GM23338 (cell line): ENCODE measurements at regions not wholly inside any gene's neighbourhood (a gene's known extent, or its start where the extent isn't known, plus 50 kb on each side); places are given as distances from the start of the nearest gene placed in this dataset.

ENCODE experiments used
- ATAC-seq: fragments of 200-7000 bp; cut with Tn5 transposase; 3 replicates; pipeline ENCODE4 v1.9.1; 2020
- DNase-seq: peaks from one replicate; pipeline ENCODE4 v3.0.0-alpha.2; 2015; ENCODE audit warnings: low spot score
- H2AFZ ChIP-seq: fragments of 200-600 bp; sonication (generic); 2 replicates; pipeline ENCODE4 v1.8.0; 2016; ENCODE audit warnings: antibody characterized with exemption, mild to moderate bottlenecking, moderate library complexity
- H3F3A ChIP-seq: fragments of 200-600 bp; sonication (generic); replicated peaks from 2 replicates; pipeline ENCODE4 v1.8.0; 2017; ENCODE audit warnings: antibody characterized with exemption, mixed run types, low read depth
- H3K27ac ChIP-seq: fragments of 200-600 bp; sonication (generic); 2 replicates; pipeline ENCODE4 v1.6.1; 2016; ENCODE audit warnings: low read depth
- H3K27me3 ChIP-seq: fragments of 200-600 bp; sonication (generic); 2 replicates; pipeline ENCODE4 v1.8.0; 2016; ENCODE audit warnings: mild to moderate bottlenecking, mixed run types, moderate library complexity; ENCODE audit not compliant: insufficient read depth
- H3K36me3 ChIP-seq: fragments of 200-600 bp; sonication (generic); 2 replicates; pipeline ENCODE4 v1.8.0; 2016; ENCODE audit warnings: mild to moderate bottlenecking; ENCODE audit not compliant: insufficient read depth
- H3K4me1 ChIP-seq: fragments of 200-600 bp; sonication (generic); 2 replicates; pipeline ENCODE4 v1.8.0; 2016; ENCODE audit warnings: mild to moderate bottlenecking, moderate library complexity; ENCODE audit not compliant: insufficient read depth
- H3K4me2 ChIP-seq: fragments of 200-600 bp; sonication (generic); 2 replicates; pipeline ENCODE4 v1.7.1; 2017; ENCODE audit warnings: mixed run types
- H3K4me3 ChIP-seq: fragments of 200-600 bp; sonication (generic); 2 replicates; pipeline ENCODE4 v1.6.1; 2016; ENCODE audit warnings: mixed run types
- H3K79me2 ChIP-seq: fragments of 200-600 bp; sonication (generic); replicated peaks from 2 replicates; pipeline ENCODE4 v1.8.0; 2017; ENCODE audit warnings: mild to moderate bottlenecking; ENCODE audit not compliant: insufficient read depth
- H3K9me2 ChIP-seq: fragments of 200-600 bp; sonication (generic); 2 replicates; pipeline ENCODE4 v1.8.0; 2017; ENCODE audit not compliant: insufficient read depth
- H4K20me1 ChIP-seq: fragments of 200-600 bp; sonication (generic); replicated peaks from 2 replicates; pipeline ENCODE4 v1.8.0; 2017; ENCODE audit warnings: mild to moderate bottlenecking; ENCODE audit not compliant: insufficient read depth
- H3K27ac Mint-ChIP-seq: 2 replicates; pipeline ENCODE4 v1.8.0; 2020; ENCODE audit warnings: inconsistent platforms, mild to moderate bottlenecking, moderate library complexity, mixed read lengths
- H3K27me3 Mint-ChIP-seq: 3 replicates; pipeline ENCODE4 v1.8.0; 2022; ENCODE audit warnings: low read depth, mild to moderate bottlenecking, moderate library complexity, mixed read lengths, inconsistent platforms; ENCODE audit not compliant: insufficient read depth, poor library complexity
- H3K36me3 Mint-ChIP-seq: 3 replicates; pipeline ENCODE4 v1.8.0; 2021; ENCODE audit warnings: low read depth, mild to moderate bottlenecking, inconsistent platforms, moderate library complexity, mixed read lengths
- H3K4me1 Mint-ChIP-seq: 3 replicates; pipeline ENCODE4 v1.8.0; 2020; ENCODE audit warnings: mild to moderate bottlenecking, inconsistent platforms, mixed read lengths
- H3K4me3 Mint-ChIP-seq: 3 replicates; pipeline ENCODE4 v1.8.0; 2021; ENCODE audit warnings: moderate library complexity, mild to moderate bottlenecking, inconsistent platforms, mixed read lengths
- H3K9me3 Mint-ChIP-seq: 3 replicates; pipeline ENCODE4 v1.8.0; 2020; ENCODE audit warnings: moderate library complexity, mild to moderate bottlenecking, inconsistent platforms, mixed read lengths
- CREB1 ChIP-seq: fragments of 250-450 bp; sonication (Bioruptor Pico); IDR thresholded peaks from 2 replicates; pipeline ENCODE4 v1.5.0; 2020; ENCODE audit warnings: low read depth, mild to moderate bottlenecking, moderate library complexity
- CTCF ChIP-seq, 2 experiments: fragments of 200-600 bp in 1 of 2; sonication (generic) in 1 of 2; conservative IDR thresholded peaks; 2 replicates each; pipeline versions ENCODE4 v1.5.1 to v1.6.1; 2016 to 2017; ENCODE audit warnings: antibody characterized with exemption in 2 of 2, low read depth in 2 of 2, mild to moderate bottlenecking in 2 of 2, moderate library complexity in 1 of 2
- EZH2 ChIP-seq: fragments of 200-600 bp; sonication (generic); IDR thresholded peaks from one replicate; pipeline ENCODE4 v1.8.0; 2017; ENCODE audit warnings: antibody characterized with exemption, mild to moderate bottlenecking, low read depth; ENCODE audit not compliant: unreplicated experiment
- EZH2phosphoT487 ChIP-seq: fragments of 200-600 bp; sonication (generic); IDR thresholded peaks from one replicate; pipeline ENCODE4 v1.8.1; 2018; ENCODE audit warnings: antibody characterized with exemption; ENCODE audit not compliant: unreplicated experiment
- JUNB ChIP-seq: IDR thresholded peaks from one replicate; pipeline ENCODE4 v1.6.1; 2016; ENCODE audit warnings: antibody characterized with exemption; ENCODE audit not compliant: unreplicated experiment
- NANOG ChIP-seq: IDR thresholded peaks from 2 replicates; pipeline ENCODE4 v1.6.1; 2016; ENCODE audit warnings: antibody characterized with exemption, borderline replicate concordance
- POLR2AphosphoS5 ChIP-seq: IDR thresholded peaks from 2 replicates; pipeline ENCODE4 v1.6.1; 2016; ENCODE audit warnings: antibody characterized with exemption, low read depth
- STAT1 ChIP-seq: IDR thresholded peaks from one replicate; pipeline ENCODE4 v1.6.1; 2016; ENCODE audit warnings: antibody characterized with exemption; ENCODE audit not compliant: unreplicated experiment
- ZNF114 ChIP-seq: fragments of 250-450 bp; sonication (Bioruptor Pico); IDR thresholded peaks from 2 replicates; pipeline ENCODE4 v1.5.0; 2020; ENCODE audit warnings: mild to moderate bottlenecking, moderate library complexity
- ZNF331 ChIP-seq: fragments of 250-450 bp; sonication (Bioruptor Pico); IDR thresholded peaks from 2 replicates; pipeline ENCODE4 v1.5.0; 2020; ENCODE audit warnings: low read depth, mild to moderate bottlenecking, moderate library complexity
- TF ChIP-seq, protein P1 (sequence below): fragments of 250-450 bp; sonication (Bioruptor Pico); IDR thresholded peaks from 2 replicates; pipeline ENCODE4 v1.5.0; 2020; ENCODE audit warnings: mild to moderate bottlenecking, moderate library complexity

GRCh38 chr14:89524412-89524811 is 107.4 kb upstream of the FOXN3 start (continued):
- TF ChIP-seq, protein P1, sequence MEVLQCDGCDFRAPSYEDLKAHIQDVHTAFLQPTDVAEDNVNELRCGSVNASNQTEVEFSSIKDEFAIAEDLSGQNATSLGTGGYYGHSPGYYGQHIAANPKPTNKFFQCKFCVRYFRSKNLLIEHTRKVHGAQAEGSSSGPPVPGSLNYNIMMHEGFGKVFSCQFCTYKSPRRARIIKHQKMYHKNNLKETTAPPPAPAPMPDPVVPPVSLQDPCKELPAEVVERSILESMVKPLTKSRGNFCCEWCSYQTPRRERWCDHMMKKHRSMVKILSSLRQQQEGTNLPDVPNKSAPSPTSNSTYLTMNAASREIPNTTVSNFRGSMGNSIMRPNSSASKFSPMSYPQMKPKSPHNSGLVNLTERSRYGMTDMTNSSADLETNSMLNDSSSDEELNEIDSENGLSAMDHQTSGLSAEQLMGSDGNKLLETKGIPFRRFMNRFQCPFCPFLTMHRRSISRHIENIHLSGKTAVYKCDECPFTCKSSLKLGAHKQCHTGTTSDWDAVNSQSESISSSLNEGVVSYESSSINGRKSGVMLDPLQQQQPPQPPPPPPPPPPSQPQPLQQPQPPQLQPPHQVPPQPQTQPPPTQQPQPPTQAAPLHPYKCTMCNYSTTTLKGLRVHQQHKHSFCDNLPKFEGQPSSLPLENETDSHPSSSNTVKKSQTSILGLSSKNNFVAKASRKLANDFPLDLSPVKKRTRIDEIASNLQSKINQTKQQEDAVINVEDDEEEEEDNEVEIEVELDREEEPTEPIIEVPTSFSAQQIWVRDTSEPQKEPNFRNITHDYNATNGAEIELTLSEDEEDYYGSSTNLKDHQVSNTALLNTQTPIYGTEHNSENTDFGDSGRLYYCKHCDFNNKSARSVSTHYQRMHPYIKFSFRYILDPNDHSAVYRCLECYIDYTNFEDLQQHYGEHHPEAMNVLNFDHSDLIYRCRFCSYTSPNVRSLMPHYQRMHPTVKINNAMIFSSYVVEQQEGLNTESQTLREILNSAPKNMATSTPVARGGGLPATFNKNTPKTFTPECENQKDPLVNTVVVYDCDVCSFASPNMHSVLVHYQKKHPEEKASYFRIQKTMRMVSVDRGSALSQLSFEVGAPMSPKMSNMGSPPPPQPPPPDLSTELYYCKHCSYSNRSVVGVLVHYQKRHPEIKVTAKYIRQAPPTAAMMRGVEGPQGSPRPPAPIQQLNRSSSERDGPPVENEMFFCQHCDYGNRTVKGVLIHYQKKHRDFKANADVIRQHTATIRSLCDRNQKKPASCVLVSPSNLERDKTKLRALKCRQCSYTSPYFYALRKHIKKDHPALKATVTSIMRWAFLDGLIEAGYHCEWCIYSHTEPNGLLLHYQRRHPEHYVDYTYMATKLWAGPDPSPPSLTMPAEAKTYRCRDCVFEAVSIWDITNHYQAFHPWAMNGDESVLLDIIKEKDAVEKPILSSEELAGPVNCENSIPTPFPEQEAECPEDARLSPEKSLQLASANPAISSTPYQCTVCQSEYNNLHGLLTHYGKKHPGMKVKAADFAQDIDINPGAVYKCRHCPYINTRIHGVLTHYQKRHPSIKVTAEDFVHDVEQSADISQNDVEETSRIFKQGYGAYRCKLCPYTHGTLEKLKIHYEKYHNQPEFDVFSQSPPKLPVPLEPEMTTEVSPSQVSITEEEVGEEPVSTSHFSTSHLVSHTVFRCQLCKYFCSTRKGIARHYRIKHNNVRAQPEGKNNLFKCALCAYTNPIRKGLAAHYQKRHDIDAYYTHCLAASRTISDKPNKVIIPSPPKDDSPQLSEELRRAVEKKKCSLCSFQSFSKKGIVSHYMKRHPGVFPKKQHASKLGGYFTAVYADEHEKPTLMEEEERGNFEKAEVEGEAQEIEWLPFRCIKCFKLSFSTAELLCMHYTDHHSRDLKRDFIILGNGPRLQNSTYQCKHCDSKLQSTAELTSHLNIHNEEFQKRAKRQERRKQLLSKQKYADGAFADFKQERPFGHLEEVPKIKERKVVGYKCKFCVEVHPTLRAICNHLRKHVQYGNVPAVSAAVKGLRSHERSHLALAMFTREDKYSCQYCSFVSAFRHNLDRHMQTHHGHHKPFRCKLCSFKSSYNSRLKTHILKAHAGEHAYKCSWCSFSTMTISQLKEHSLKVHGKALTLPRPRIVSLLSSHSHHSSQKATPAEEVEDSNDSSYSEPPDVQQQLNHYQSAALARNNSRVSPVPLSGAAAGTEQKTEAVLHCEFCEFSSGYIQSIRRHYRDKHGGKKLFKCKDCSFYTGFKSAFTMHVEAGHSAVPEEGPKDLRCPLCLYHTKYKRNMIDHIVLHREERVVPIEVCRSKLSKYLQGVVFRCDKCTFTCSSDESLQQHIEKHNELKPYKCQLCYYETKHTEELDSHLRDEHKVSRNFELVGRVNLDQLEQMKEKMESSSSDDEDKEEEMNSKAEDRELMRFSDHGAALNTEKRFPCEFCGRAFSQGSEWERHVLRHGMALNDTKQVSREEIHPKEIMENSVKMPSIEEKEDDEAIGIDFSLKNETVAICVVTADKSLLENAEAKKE (CRISPR knock-in tag): no peak
- TF ChIP-seq STAT1: no peak
- TF ChIP-seq EZH2phosphoT487: no peak
- no peak for TF ChIP-seq ZNF331 (CRISPR knock-in tag)

GRCh38 chr14:89521988-89522387 is 105.0 kb upstream of the FOXN3 start:
- Mint-ChIP-seq H3K27ac (no peak overlapping the region), H3K4me1 (peaks cover 26% of the 10 kb centered on the region; the same call in 2 of the 3 replicates), H3K4me3 (no peak overlapping the region), H3K9me3 (peaks cover 15% of the 10 kb centered on the region; the same call in 2 of the 3 replicates), H3K36me3 (peaks cover 35% of the 10 kb centered on the region; the same call in 2 of the 3 replicates), H3K27me3 (peaks cover 2% of the 10 kb centered on the region)
- no peak for DNase-seq
- H3K36me3 ChIP-seq: no peaks in the 10 kb centered on the region
- no peaks in the 10 kb centered on the region; the same call in 1 of the 2 replicates for H3K4me1 ChIP-seq
- no peaks in the 10 kb centered on the region for H3K9me2 ChIP-seq
- peaks cover 98% of the 10 kb centered on the region for H3K79me2 ChIP-seq
- ATAC-seq: no peak
- H4K20me1 ChIP-seq: peaks cover 5% of the 10 kb centered on the region
- H3F3A ChIP-seq: no peaks in the 10 kb centered on the region
- H2AFZ ChIP-seq: no peak overlapping the region
- H3K27ac ChIP-seq: no peak overlapping the region
- no peak overlapping the region for H3K4me2 ChIP-seq
- no peak overlapping the region for H3K4me3 ChIP-seq
- no peaks in the 10 kb centered on the region for H3K27me3 ChIP-seq
- TF ChIP-seq CREB1 (CRISPR knock-in tag) (no peak), EZH2phosphoT487 (no peak), ZNF114 (no peak), ZNF331 (CRISPR knock-in tag) (no peak), CTCF (conservative IDR thresholded peaks at IDR 0.05; ENCODE audit: low read depth in 2 of 2) (no peak), JUNB (no peak), POLR2AphosphoS5 (no peak), EZH2 (no peak), STAT1 (no peak), NANOG (no peak)
